CD1c-positive myeloid dendritic cell (primary cell): ENCODE measurements at regions not wholly inside any gene's neighbourhood (a gene's known extent, or its start where the extent isn't known, plus 50 kb on each side); places are given as distances from the start of the nearest gene placed in this dataset.

Source experiments
- DNase-seq: peaks from one replicate; pipeline ENCODE4 v3.0.0-alpha.2; 2016; ENCODE audit errors: extremely low spot score

- DNase-seq: no peak
Measured at GRCh38 chr11:29781268-29781667, 235.6 kb downstream of the KCNA4 start.

GRCh38 chr11:29780756-29781155 is 236.1 kb downstream of the KCNA4 start:
- no peak for DNase-seq

GRCh38 chr11:29773656-29774264 is 243.1 kb downstream of the KCNA4 start:
- DNase-seq: no peak

GRCh38 chr11:29756871-29757270 is 260.0 kb downstream of the KCNA4 start:
- no peak for DNase-seq

GRCh38 chr11:29755474-29755873 is 261.4 kb downstream of the KCNA4 start:
- no peak for DNase-seq

GRCh38 chr11:29751618-29752017 is 265.2 kb downstream of the KCNA4 start:
- DNase-seq: no peak

- DNase-seq: no peak
Measured at GRCh38 chr11:29750392-29750791, 266.4 kb downstream of the KCNA4 start.

GRCh38 chr11:29734287-29734686 is 282.5 kb downstream of the KCNA4 start:
- DNase-seq: no peak

GRCh38 chr11:29713831-29714320 is 303.0 kb downstream of the KCNA4 start:
- DNase-seq: no peak

GRCh38 chr11:29712616-29713015 is 304.2 kb downstream of the KCNA4 start:
- no peak for DNase-seq

GRCh38 chr11:29707924-29708323 is 308.9 kb downstream of the KCNA4 start:
- no peak for DNase-seq

GRCh38 chr11:29685361-29685760 is 331.5 kb downstream of the KCNA4 start:
- DNase-seq: no peak

GRCh38 chr11:29682856-29683255 is 334.0 kb downstream of the KCNA4 start:
- DNase-seq: no peak

- DNase-seq: no peak
Measured at GRCh38 chr11:29679996-29680395, 336.8 kb downstream of the KCNA4 start.

GRCh38 chr11:29676993-29677392 is 339.8 kb downstream of the KCNA4 start:
- no peak for DNase-seq

GRCh38 chr11:29669310-29669709 is 347.5 kb downstream of the KCNA4 start:
- DNase-seq: no peak

- DNase-seq: no peak
Measured at GRCh38 chr11:29657709-29658108, 359.1 kb downstream of the KCNA4 start.

GRCh38 chr11:29656597-29656996 is 360.2 kb downstream of the KCNA4 start:
- no peak for DNase-seq

GRCh38 chr11:29645373-29645772 is 371.5 kb downstream of the KCNA4 start:
- no peak for DNase-seq

GRCh38 chr11:29641201-29641600 is 375.6 kb downstream of the KCNA4 start:
- DNase-seq: no peak

- no peak for DNase-seq
Measured at GRCh38 chr11:29634744-29635143, 382.1 kb downstream of the KCNA4 start.

GRCh38 chr11:29634244-29634643 is 382.6 kb downstream of the KCNA4 start:
- no peak for DNase-seq

GRCh38 chr11:29629286-29629685 is 387.5 kb downstream of the KCNA4 start:
- DNase-seq: no peak

GRCh38 chr11:29628609-29629008 is 388.2 kb downstream of the KCNA4 start:
- no peak for DNase-seq
